NCI-H460 (cell line): ENCODE measurements at regions not wholly inside any gene's neighbourhood (a gene's known extent, or its start where the extent isn't known, plus 50 kb on each side); places are given as distances from the start of the nearest gene placed in this dataset.

Experiments
- DNase-seq: peaks from one replicate; pipeline ENCODE4 v3.0.0-alpha.2; 2016; ENCODE audit warnings: low read depth; ENCODE audit errors: extremely low read depth

GRCh38 chr6:144335311-144335861, 50.3 kb downstream of the UTRN start:
- DNase-seq: no peak

- no peak for DNase-seq
Measured at GRCh38 chr6:144335914-144336313, 50.8 kb downstream of the UTRN start.

GRCh38 chr6:144336900-144337299, 51.8 kb downstream of the UTRN start:
- DNase-seq: no peak

GRCh38 chr6:144338474-144338873, 53.3 kb downstream of the UTRN start:
- no peak for DNase-seq

- DNase-seq: no peak
Measured at GRCh38 chr6:144338951-144339700, 54.0 kb downstream of the UTRN start.

GRCh38 chr6:144339859-144340452, 54.8 kb downstream of the UTRN start:
- DNase-seq: no peak

GRCh38 chr6:144340541-144341371, 55.6 kb downstream of the UTRN start:
- DNase-seq: no peak

GRCh38 chr6:144341831-144342527, 56.8 kb downstream of the UTRN start:
- peak; percentile 38 for DNase-seq

GRCh38 chr6:144343701-144344428, 58.7 kb downstream of the UTRN start:
- DNase-seq: no peak

- no peak for DNase-seq
Measured at GRCh38 chr6:144344646-144345045, 59.5 kb downstream of the UTRN start.

GRCh38 chr6:144345451-144345850, 60.3 kb downstream of the UTRN start:
- no peak for DNase-seq

- DNase-seq: no peak
Measured at GRCh38 chr6:144346719-144347447, 61.7 kb downstream of the UTRN start.

GRCh38 chr6:144347448-144347759, 62.3 kb downstream of the UTRN start:
- no peak for DNase-seq

GRCh38 chr6:144347933-144348332, 62.8 kb downstream of the UTRN start:
- DNase-seq: no peak

- DNase-seq: no peak
Measured at GRCh38 chr6:144349690-144350527, 64.8 kb downstream of the UTRN start.

- DNase-seq: no peak
Measured at GRCh38 chr6:144350528-144350880, 65.4 kb downstream of the UTRN start.

- no peak for DNase-seq
Measured at GRCh38 chr6:144351379-144352127, 66.4 kb downstream of the UTRN start.

GRCh38 chr6:144352331-144352730, 67.2 kb downstream of the UTRN start:
- DNase-seq: no peak
